K562 (cell line): ENCODE measurements at regions not wholly inside any gene's neighbourhood (a gene's known extent, or its start where the extent isn't known, plus 50 kb on each side); places are given as distances from the start of the nearest gene placed in this dataset.

ENCODE experiments used
- ATAC-seq: fragments of 200-7000 bp; cut with Tn5 transposase; 3 replicates; pipeline ENCODE4 v1.9.1; 2020; ENCODE audit warnings: moderate library complexity
- BruUV-seq: library from RNA; stranded (reverse); fragments of 400-500 nt; replicated peaks from 2 replicates; lab custom pipeline; 2021; lab: Mats Ljungman, UMichigan
- CTCF ChIA-PET: fragments of 300-600 bp; formaldehyde crosslinking; extraction: SDS; loops from one replicate; lab custom pipeline; 2021; ENCODE audit warnings: low intra/inter-chr PET ratio; lab: Yijun Ruan, JAX
- POLR2A ChIA-PET: fragments of 300-600, 350-650 bp; sonication (Branson Sonifier 250); formaldehyde crosslinking; extraction: SDS; loops from one replicate; lab custom pipeline; 2021; ENCODE audit warnings: antibody characterized with exemption, inconsistent platforms; lab: Yijun Ruan, JAX
- DNase-seq, 4 experiments: peaks; one replicate each; pipeline versions ENCODE4 v3.0.0 to v3.0.0-alpha.2; 2011 to 2018; ENCODE audit warnings: low spot score in 3 of 4, mixed read lengths in 3 of 4; ENCODE audit errors: extremely low read depth in 1 of 4
- FAIRE-seq: peaks from 2 replicates; lab custom pipeline; 2011; peaks lifted over from hg19 to GRCh38; lab: Jason Lieb, UNC
- H2AFZ ChIP-seq: 2 replicates; pipeline ENCODE4 v1.6.0; 2011; ENCODE audit warnings: low read depth, low read length, control low read depth, inconsistent platforms
- H3K27ac ChIP-seq: fragments of 200-600 bp; 3 replicates; pipeline ENCODE4 v1.8.0; 2011; ENCODE audit warnings: low read depth, mild to moderate bottlenecking, control low read depth, inconsistent platforms, low read length, moderate library complexity, mixed read lengths; ENCODE audit errors: extremely low read depth
- H3K27me3 ChIP-seq, 2 experiments: fragments of 300-600 bp in 1 of 2; 2 replicates in 1 of 2; 3 replicates in 1 of 2; pipeline versions ENCODE4 v1.6.0 to v1.8.0; 2011; ENCODE audit warnings: inconsistent platforms in 2 of 2, low read length in 2 of 2, mild to moderate bottlenecking in 1 of 2, mixed read lengths in 1 of 2, moderate library complexity in 1 of 2; ENCODE audit not compliant: control insufficient read depth in 2 of 2, insufficient read depth in 2 of 2
- H3K36me3 ChIP-seq: fragments of 300-600 bp; 3 replicates; pipeline ENCODE4 v1.8.0; 2011; ENCODE audit warnings: mild to moderate bottlenecking, low read length, inconsistent platforms; ENCODE audit not compliant: control insufficient read depth, insufficient read depth
- H3K4me1 ChIP-seq, 2 experiments: fragments of 200-600 bp in 1 of 2; replicated peaks in 1 of 2; 2 replicates in 1 of 2; 3 replicates in 1 of 2; pipeline versions ENCODE4 v1.5.1 to v1.8.0; 2011; ENCODE audit warnings: inconsistent platforms in 2 of 2, low read length in 2 of 2, mild to moderate bottlenecking in 1 of 2, mixed read lengths in 1 of 2, moderate library complexity in 1 of 2; ENCODE audit not compliant: control insufficient read depth in 2 of 2, insufficient read depth in 2 of 2
- H3K4me2 ChIP-seq: 2 replicates; pipeline ENCODE4 v1.6.1; 2011; ENCODE audit warnings: low read length, control low read depth, inconsistent platforms, mixed read lengths; ENCODE audit not compliant: insufficient read depth
- H3K4me3 ChIP-seq: fragments of 200-600 bp; sonication (generic), shearing (Covaris generic); 2 replicates; pipeline ENCODE4 v1.5.1; 2016; ENCODE audit warnings: control low read depth, inconsistent platforms
- H3K79me2 ChIP-seq: fragments of 200-600 bp; 3 replicates; pipeline ENCODE4 v1.8.0; 2011; ENCODE audit warnings: low read length, inconsistent platforms; ENCODE audit not compliant: control insufficient read depth, insufficient read depth
- H3K9ac ChIP-seq, 2 experiments: 2 replicates each; pipeline versions ENCODE4 v1.6.0 to v1.6.1; 2011; ENCODE audit warnings: low read depth in 2 of 2, low read length in 2 of 2, control low read depth in 1 of 2, inconsistent platforms in 1 of 2, mild to moderate bottlenecking in 1 of 2, mixed read lengths in 1 of 2; ENCODE audit not compliant: insufficient read depth in 1 of 2
- H3K9me1 ChIP-seq: one replicate; pipeline ENCODE4 v1.6.0; 2011; ENCODE audit warnings: inconsistent platforms, mild to moderate bottlenecking, low read length, moderate library complexity; ENCODE audit not compliant: control insufficient read depth, insufficient read depth
- H3K9me3 ChIP-seq: replicated peaks from 2 replicates; pipeline ENCODE4 v1.5.1; 2011; ENCODE audit warnings: low read depth, low read length, inconsistent platforms; ENCODE audit not compliant: control insufficient read depth, insufficient read depth
- H4K20me1 ChIP-seq: replicated peaks from 2 replicates; pipeline ENCODE4 v1.6.1; 2011; ENCODE audit warnings: low read length, inconsistent platforms, mixed read lengths; ENCODE audit not compliant: control insufficient read depth, insufficient read depth
- COPS2 ChIP-seq: fragments of 450-650 bp; conservative IDR thresholded peaks from 2 replicates; pipeline ENCODE4 v1.6.1; 2016; ENCODE audit warnings: mild to moderate bottlenecking, moderate library complexity
- ERF ChIP-seq: fragments of 450-650 bp; formaldehyde crosslinking; IDR thresholded peaks from 2 replicates; pipeline ENCODE4 v1.4.0; 2020; ENCODE audit warnings: mild to moderate bottlenecking, mixed read lengths
- ETS2 ChIP-seq: IDR thresholded peaks from 2 replicates; pipeline ENCODE4 v1.6.1; 2016; ENCODE audit warnings: borderline replicate concordance, missing genetic modification characterization, mild to moderate bottlenecking, moderate library complexity, missing compliant biosample characterization; ENCODE audit not compliant: poor library complexity, severe bottlenecking
- POLR2A ChIP-seq: fragments of 450-650 bp; conservative IDR thresholded peaks from 2 replicates; pipeline ENCODE4 v1.6.1; 2016
- PTRF ChIP-seq: fragments of 450-650 bp; IDR thresholded peaks from 2 replicates; pipeline ENCODE4 v1.6.1; 2016; ENCODE audit warnings: mild to moderate bottlenecking, missing genetic modification characterization, missing compliant biosample characterization
- RFX7 ChIP-seq: fragments of 250-450 bp; sonication (Bioruptor Pico); IDR thresholded peaks from 2 replicates; pipeline ENCODE4 v1.5.1; 2021; ENCODE audit warnings: mild to moderate bottlenecking
- YBX1 ChIP-seq: fragments of 450-650 bp; IDR thresholded peaks from 2 replicates; pipeline ENCODE4 v1.7.1; 2016; ENCODE audit warnings: mild to moderate bottlenecking
- ZBTB9 ChIP-seq: fragments of 450-650 bp; formaldehyde crosslinking; IDR thresholded peaks from 2 replicates; pipeline ENCODE4 v1.4.0; 2020; ENCODE audit warnings: mild to moderate bottlenecking, moderate library complexity
- in situ Hi-C: fragments of 300-500 bp; cut with MboI; formaldehyde crosslinking; loops from 4 replicates; pipeline ENCODE4 v1.15.0; 2018; ENCODE audit warnings: inconsistent platforms, mixed read lengths
- intact Hi-C: fragments of 100-400 bp; cut with micrococcal nuclease; formaldehyde crosslinking; loops from 2 replicates; pipeline ENCODE4 v1.14.2; 2022
- TF ChIP-seq, protein P1 (sequence below): fragments of 250-450 bp; sonication (Bioruptor Pico); IDR thresholded peaks from 2 replicates; pipeline ENCODE4 v1.8.0; 2021; ENCODE audit warnings: moderate library complexity, mild to moderate bottlenecking, inconsistent platforms

DNA sequence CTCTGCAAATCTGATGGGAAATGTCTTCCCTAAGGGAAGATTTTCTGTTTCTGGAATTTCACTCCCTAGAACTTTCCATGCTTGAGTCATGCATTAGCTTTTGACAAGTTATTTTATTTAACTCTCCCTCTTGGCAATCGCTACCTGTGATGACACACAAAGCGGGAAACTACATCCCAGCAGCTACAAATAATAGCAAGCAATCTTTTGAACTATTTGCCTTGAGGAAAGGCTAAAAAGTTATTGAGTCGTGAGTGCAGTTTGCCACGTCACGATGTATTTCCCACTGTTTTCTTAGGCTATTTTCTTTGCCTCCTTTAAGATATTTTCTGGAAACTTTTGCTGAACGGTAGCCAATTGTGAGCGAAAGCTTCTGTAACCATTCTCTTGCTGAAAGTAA is 353.3 kb upstream of the HTR2A start (continued):
- TF ChIP-seq, protein P1, sequence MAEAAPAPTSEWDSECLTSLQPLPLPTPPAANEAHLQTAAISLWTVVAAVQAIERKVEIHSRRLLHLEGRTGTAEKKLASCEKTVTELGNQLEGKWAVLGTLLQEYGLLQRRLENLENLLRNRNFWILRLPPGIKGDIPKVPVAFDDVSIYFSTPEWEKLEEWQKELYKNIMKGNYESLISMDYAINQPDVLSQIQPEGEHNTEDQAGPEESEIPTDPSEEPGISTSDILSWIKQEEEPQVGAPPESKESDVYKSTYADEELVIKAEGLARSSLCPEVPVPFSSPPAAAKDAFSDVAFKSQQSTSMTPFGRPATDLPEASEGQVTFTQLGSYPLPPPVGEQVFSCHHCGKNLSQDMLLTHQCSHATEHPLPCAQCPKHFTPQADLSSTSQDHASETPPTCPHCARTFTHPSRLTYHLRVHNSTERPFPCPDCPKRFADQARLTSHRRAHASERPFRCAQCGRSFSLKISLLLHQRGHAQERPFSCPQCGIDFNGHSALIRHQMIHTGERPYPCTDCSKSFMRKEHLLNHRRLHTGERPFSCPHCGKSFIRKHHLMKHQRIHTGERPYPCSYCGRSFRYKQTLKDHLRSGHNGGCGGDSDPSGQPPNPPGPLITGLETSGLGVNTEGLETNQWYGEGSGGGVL (CRISPR knock-in tag), result no peak
- no peak for TF ChIP-seq POLR2A
- TF ChIP-seq YBX1, result no peak
- no peak for TF ChIP-seq PTRF (tag)

DNA sequence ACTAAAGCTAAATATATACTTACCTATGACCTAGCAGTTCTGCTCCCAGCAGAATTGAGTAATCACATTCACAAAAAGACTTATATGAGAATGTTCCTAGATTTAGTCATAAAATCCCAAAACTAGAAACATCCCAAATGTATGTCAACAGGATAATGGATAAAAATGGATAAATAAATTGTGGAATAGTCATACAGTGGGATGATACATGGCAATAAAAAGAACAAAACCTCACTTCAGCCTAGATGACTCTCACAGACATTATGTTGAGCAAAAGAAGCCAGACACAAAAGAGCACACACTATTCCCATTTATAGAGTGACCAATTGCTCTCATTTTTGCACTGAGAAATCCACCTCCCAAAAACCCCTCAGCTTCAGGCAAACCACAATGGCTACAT is 352.4 kb upstream of the HTR2A start:
- Histone ChIP-seq H2AFZ (no peak overlapping the region), H3K9ac (no peak overlapping the region), H3K36me3 (no peaks in the 10 kb centered on the region), H3K4me1 (no peaks in the 10 kb centered on the region), H4K20me1 (no peaks in the 10 kb centered on the region), H3K4me2 (no peak overlapping the region), H3K9me1 (no peaks in the 10 kb centered on the region), H3K79me2 (no peaks in the 10 kb centered on the region), H3K27me3 (no peaks in the 10 kb centered on the region), H3K9me3 (no peaks in the 10 kb centered on the region), H3K4me3 (no peak overlapping the region), H3K27ac (no peak overlapping the region)
- BruUV-seq, result no TSS peak
- ChIA-PET POLR2A (no interaction called here), CTCF (no interaction called here)
- DNase-seq (no peak), FAIRE-seq (no peak), ATAC-seq (no peak)
- in situ Hi-C loops, result no loop called here
- no peak for TF ChIP-seq ERF (CRISPR knock-in tag)
- TF ChIP-seq ZBTB9 (CRISPR knock-in tag), result no peak
- no peak for TF ChIP-seq ETS2 (tag)
- no peak for TF ChIP-seq COPS2
- TF ChIP-seq RFX7, result no peak
- intact Hi-C loops, result no loop called here
